H1 (cell line): ENCODE measurements at regions not wholly inside any gene's neighbourhood (a gene's known extent, or its start where the extent isn't known, plus 50 kb on each side); places are given as distances from the start of the nearest gene placed in this dataset.

Experiments
- CTCF ChIA-PET: fragments of 300-600 bp; sonication (Branson Sonifier 250); formaldehyde crosslinking; loops from one replicate; lab custom pipeline; 2021; ENCODE audit not compliant: partially characterized antibody; lab: Charles Lee
- POLR2A ChIA-PET: fragments of 300-600 bp; sonication (Branson Sonifier 250); formaldehyde crosslinking; loops from one replicate; lab custom pipeline; 2021; ENCODE audit warnings: inconsistent platforms; ENCODE audit not compliant: partially characterized antibody; lab: Charles Lee
- DNase-seq, 2 experiments: peaks; one replicate each; pipeline versions ENCODE4 v3.0.0 to v3.0.0-alpha.2; 2010 to 2022; ENCODE audit warnings: low spot score in 2 of 2, low read depth in 1 of 2, mixed read lengths in 1 of 2
- FAIRE-seq: peaks from 2 replicates; lab custom pipeline; 2011; peaks lifted over from hg19 to GRCh38; lab: Jason Lieb, UNC
- H2AFZ ChIP-seq: 2 replicates; pipeline ENCODE4 v1.8.1; 2012; ENCODE audit warnings: low read length, inconsistent platforms
- H2AK5ac ChIP-seq: 2 replicates; pipeline ENCODE4 v1.6.1; 2013; ENCODE audit warnings: low read depth, low read length
- H2BK120ac ChIP-seq: replicated peaks from 2 replicates; pipeline ENCODE3; 2013; ENCODE audit warnings: low read depth, low read length, inconsistent platforms
- H2BK12ac ChIP-seq: 2 replicates; pipeline ENCODE4 v1.6.1; 2013; ENCODE audit warnings: low read depth, low read length
- H2BK15ac ChIP-seq: 2 replicates; pipeline ENCODE4 v1.6.1; 2013; ENCODE audit warnings: low read length
- H2BK20ac ChIP-seq: 2 replicates; pipeline ENCODE4 v1.6.1; 2013; ENCODE audit warnings: low read length
- H2BK5ac ChIP-seq: 2 replicates; pipeline ENCODE4 v1.6.1; 2013; ENCODE audit warnings: low read depth, low read length
- H3K14ac ChIP-seq: 2 replicates; pipeline ENCODE4 v1.6.1; 2013; ENCODE audit warnings: inconsistent platforms; ENCODE audit not compliant: insufficient read length
- H3K18ac ChIP-seq: 2 replicates; pipeline ENCODE4 v1.6.1; 2013; ENCODE audit warnings: low read length; ENCODE audit errors: extremely low read depth
- H3K23ac ChIP-seq: 2 replicates; pipeline ENCODE4 v1.6.1; 2013; ENCODE audit warnings: inconsistent platforms; ENCODE audit not compliant: insufficient read length
- H3K23me2 ChIP-seq: 2 replicates; pipeline ENCODE4 v1.6.1; 2013; ENCODE audit warnings: low read depth, low read length
- H3K27ac ChIP-seq: 2 replicates; pipeline ENCODE4 v1.6.1; 2011; ENCODE audit warnings: low read depth, low read length, inconsistent platforms
- H3K27me3 ChIP-seq, 4 experiments: replicated peaks in 1 of 4; 1 replicate in 1 of 4; 2 replicates in 3 of 4; pipeline versions ENCODE4 v1.6.1 to v1.8.1; 2011 to 2013; ENCODE audit warnings: low read length in 3 of 4, mild to moderate bottlenecking in 3 of 4, inconsistent platforms in 2 of 4, mixed read lengths in 2 of 4, moderate library complexity in 1 of 4; ENCODE audit not compliant: control insufficient read depth in 3 of 4, insufficient read depth in 3 of 4; ENCODE audit errors: extremely low read depth in 1 of 4
- H3K36me3 ChIP-seq, 4 experiments: 2 replicates each; pipeline versions ENCODE4 v1.6.1 to v1.8.1; 2011 to 2013; ENCODE audit warnings: mild to moderate bottlenecking in 4 of 4, low read length in 3 of 4, moderate library complexity in 2 of 4, control low read depth in 1 of 4, inconsistent platforms in 1 of 4; ENCODE audit not compliant: insufficient read depth in 4 of 4, control insufficient read depth in 2 of 4
- H3K4ac ChIP-seq: replicated peaks from 2 replicates; pipeline ENCODE3; 2013; ENCODE audit warnings: low read length, low read depth, mixed read lengths, inconsistent platforms; ENCODE audit not compliant: insufficient read length
- H3K4me1 ChIP-seq, 4 experiments: replicated peaks in 1 of 4; 1 replicate in 1 of 4; 2 replicates in 3 of 4; pipeline versions ENCODE4 v1.6.1 to v1.8.1; 2011 to 2013; ENCODE audit warnings: low read length in 3 of 4, inconsistent platforms in 2 of 4, mixed read lengths in 1 of 4; ENCODE audit not compliant: insufficient read depth in 4 of 4, control insufficient read depth in 3 of 4
- H3K4me2 ChIP-seq, 2 experiments: 2 replicates each; pipeline versions ENCODE4 v1.6.1 to v1.8.1; 2011 to 2013; ENCODE audit warnings: low read depth in 2 of 2, low read length in 2 of 2, control low read depth in 1 of 2, inconsistent platforms in 1 of 2, mild to moderate bottlenecking in 1 of 2; ENCODE audit not compliant: insufficient read depth in 1 of 2
- H3K4me3 ChIP-seq, 4 experiments: fragments of 200-600, 300-600 bp in 1 of 4; sonication (generic), shearing (Covaris generic), sonication (Bioruptor Twin) in 1 of 4; 2 replicates each; pipeline versions ENCODE4 v1.5.1 to v1.8.1; 2011 to 2016; ENCODE audit warnings: low read length in 4 of 4, low read depth in 3 of 4, control low read depth in 2 of 4, inconsistent platforms in 2 of 4, mild to moderate bottlenecking in 2 of 4, mixed read lengths in 1 of 4, moderate library complexity in 1 of 4; ENCODE audit not compliant: insufficient read depth in 2 of 4; ENCODE audit errors: extremely low read depth in 1 of 4
- H3K56ac ChIP-seq: replicated peaks from 2 replicates; pipeline ENCODE3; 2013; ENCODE audit warnings: low read depth, mild to moderate bottlenecking, mixed read lengths, low read length, inconsistent platforms; ENCODE audit not compliant: insufficient read length
- H3K79me1 ChIP-seq: 2 replicates; pipeline ENCODE4 v1.6.1; 2013; ENCODE audit warnings: low read depth, low read length, control low read depth
- H3K79me2 ChIP-seq, 2 experiments: 2 replicates each; pipeline versions ENCODE4 v1.6.1 to v1.8.1; 2012 to 2013; ENCODE audit warnings: low read length in 2 of 2, mild to moderate bottlenecking in 2 of 2, inconsistent platforms in 1 of 2; ENCODE audit not compliant: insufficient read depth in 2 of 2, control insufficient read depth in 1 of 2
- H3K9ac ChIP-seq, 4 experiments: replicated peaks in 1 of 4; 1 replicate in 1 of 4; 2 replicates in 3 of 4; pipeline versions ENCODE4 v1.6.1 to v1.8.1; 2011 to 2013; ENCODE audit warnings: low read depth in 3 of 4, low read length in 3 of 4, control low read depth in 2 of 4, mild to moderate bottlenecking in 2 of 4, moderate library complexity in 2 of 4, inconsistent platforms in 1 of 4; ENCODE audit errors: extremely low read depth in 1 of 4
- H3K9me3 ChIP-seq, 2 experiments: 2 replicates each; pipeline versions ENCODE4 v1.6.1 to v1.8.1; 2012 to 2013; ENCODE audit warnings: mild to moderate bottlenecking in 2 of 2, moderate library complexity in 2 of 2, control low read depth in 1 of 2, inconsistent platforms in 1 of 2, low read depth in 1 of 2, low read length in 1 of 2, mixed read lengths in 1 of 2; ENCODE audit not compliant: insufficient read depth in 2 of 2
- H4K20me1 ChIP-seq, 2 experiments: replicated peaks in 1 of 2; 2 replicates each; pipeline versions ENCODE3 to v1.8.1; 2011 to 2013; ENCODE audit warnings: inconsistent platforms in 2 of 2, low read length in 2 of 2, mild to moderate bottlenecking in 1 of 2; ENCODE audit not compliant: insufficient read depth in 2 of 2, control insufficient read depth in 1 of 2
- H4K5ac ChIP-seq: 2 replicates; pipeline ENCODE4 v1.6.1; 2013; ENCODE audit warnings: low read length, low read depth, mixed read lengths, inconsistent platforms; ENCODE audit not compliant: insufficient read length
- H4K8ac ChIP-seq: 2 replicates; pipeline ENCODE4 v1.8.0; 2013; ENCODE audit warnings: mild to moderate bottlenecking, moderate library complexity, low read length, inconsistent platforms; ENCODE audit not compliant: insufficient read depth; ENCODE audit errors: extremely low read depth
- H4K91ac ChIP-seq: replicated peaks from 2 replicates; pipeline ENCODE3; 2013; ENCODE audit warnings: low read length, mixed read lengths, inconsistent platforms; ENCODE audit not compliant: insufficient read length
- CHD1 ChIP-seq: IDR thresholded peaks from 2 replicates; pipeline ENCODE4 v1.6.1; 2012; ENCODE audit warnings: low read depth, low read length, improper control_type of control experiment
- CHD2 ChIP-seq: IDR thresholded peaks from 2 replicates; pipeline ENCODE4 v1.6.1; 2012; ENCODE audit warnings: low read length, improper control_type of control experiment
- HDAC2 ChIP-seq, 2 experiments: fragments of 300-600 bp in 1 of 2; sonication (generic) in 1 of 2; IDR thresholded peaks; 2 replicates each; pipeline ENCODE4 v1.6.1; 2011 to 2012; ENCODE audit warnings: low read depth in 2 of 2, low read length in 2 of 2, mild to moderate bottlenecking in 2 of 2, moderate library complexity in 2 of 2, borderline replicate concordance in 1 of 2, inconsistent platforms in 1 of 2
- JUND ChIP-seq: IDR thresholded peaks from 2 replicates; pipeline ENCODE4 v1.6.1; 2011; ENCODE audit warnings: mild to moderate bottlenecking, improper control_type of control experiment, low read length
- KDM4A ChIP-seq: IDR thresholded peaks from one replicate; pipeline ENCODE4 v1.7.1; 2012; ENCODE audit warnings: low read depth, mild to moderate bottlenecking, moderate library complexity, low read length, inconsistent platforms; ENCODE audit not compliant: severe bottlenecking
- POU5F1 ChIP-seq: IDR thresholded peaks from 2 replicates; pipeline ENCODE4 v1.6.1; 2011; ENCODE audit warnings: low read depth, mild to moderate bottlenecking, low read length, moderate library complexity
- RBBP5 ChIP-seq: IDR thresholded peaks from 2 replicates; pipeline ENCODE4 v1.7.1; 2012; ENCODE audit warnings: low read depth, mild to moderate bottlenecking, inconsistent platforms, low read length, moderate library complexity, borderline replicate concordance
- RNF2 ChIP-seq: fragments of 200-900, 300-1000 bp; sonication (generic); IDR thresholded peaks from 2 replicates; pipeline ENCODE4 v1.7.1; 2016; ENCODE audit warnings: borderline replicate concordance, low read depth, mild to moderate bottlenecking, antibody characterized with exemption, low read length; ENCODE audit not compliant: poor library complexity, severe bottlenecking; ENCODE audit errors: missing control alignments
- SIX5 ChIP-seq: IDR thresholded peaks from 2 replicates; pipeline ENCODE4 v1.6.1; 2011; ENCODE audit warnings: mild to moderate bottlenecking, low read depth, low read length
- SP2 ChIP-seq: IDR thresholded peaks from 2 replicates; pipeline ENCODE4 v1.6.1; 2012; ENCODE audit warnings: mild to moderate bottlenecking, low read length, inconsistent platforms
- TAF7 ChIP-seq: optimal IDR thresholded peaks from 2 replicates; pipeline ENCODE3; 2011; ENCODE audit warnings: low read depth, mild to moderate bottlenecking, inconsistent platforms, low read length, moderate library complexity, borderline replicate concordance
- TEAD4 ChIP-seq: IDR thresholded peaks from 2 replicates; pipeline ENCODE4 v1.6.1; 2012; ENCODE audit warnings: low read depth, low read length, inconsistent platforms, mixed read lengths
- YY1 ChIP-seq: IDR thresholded peaks from 2 replicates; pipeline ENCODE4 v1.6.1; 2011; ENCODE audit warnings: low read depth, mild to moderate bottlenecking, low read length
- ZNF274 ChIP-seq: IDR thresholded peaks from 2 replicates; pipeline ENCODE4 v1.7.0; 2012; ENCODE audit warnings: low read length, borderline replicate concordance; ENCODE audit errors: extremely low read depth
- WGBS, 2 experiments: shearing (Covaris generic) in 1 of 2; methylation state at CpG; one replicate each; pipeline versions ENCODE4 v1.1.6 to v1.1.7; 2013 to 2015; ENCODE audit warnings: low lambda C conversion rate in 2 of 2, mixed read lengths in 2 of 2, inconsistent platforms in 1 of 2, low coverage in 1 of 2, missing lambda C conversion rate in 1 of 2; ENCODE audit not compliant: insufficient replicate concordance in 2 of 2, insufficient coverage in 1 of 2, insufficient read length in 1 of 2; ENCODE audit errors: extremely low coverage in 1 of 2, missing lambda C conversion rate in 1 of 2; 5-methylcytosine and 5-hydroxymethylcytosine counted together
- TF ChIP-seq, protein P1 (sequence below): IDR thresholded peaks from 2 replicates; pipeline ENCODE4 v1.6.1; 2011; ENCODE audit warnings: low read depth, mild to moderate bottlenecking, low read length; ENCODE audit not compliant: insufficient read depth

DNA sequence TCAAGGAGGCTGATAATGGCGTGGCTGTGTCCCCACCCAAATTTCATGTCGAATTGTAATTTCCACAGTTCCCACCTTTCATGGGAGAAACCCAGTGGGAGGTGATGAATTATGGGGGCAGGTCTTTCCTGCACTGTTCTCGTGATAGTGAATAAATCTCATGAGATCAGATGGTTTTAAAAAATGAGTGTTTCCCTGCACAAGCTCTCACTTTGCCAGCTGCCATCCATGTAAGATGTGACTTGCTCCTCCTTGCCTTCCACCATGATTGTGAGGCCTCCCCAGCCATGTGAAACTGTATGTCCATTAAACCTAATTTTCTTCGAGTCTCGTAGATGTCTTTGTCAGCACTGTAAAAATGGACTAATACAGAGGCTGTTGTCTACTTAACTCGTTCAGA lies 488.3 kb downstream of the SPRY1 start:
- no peak overlapping the region for H3K14ac ChIP-seq
- H2AK5ac ChIP-seq: no peak overlapping the region
- H2BK15ac ChIP-seq: no peak overlapping the region
- no peaks in the 10 kb centered on the region for H3K27me3 ChIP-seq
- H3K4me2 ChIP-seq: no peak overlapping the region
- H3K9ac ChIP-seq: no peak overlapping the region
- no peak overlapping the region for H3K56ac ChIP-seq
- FAIRE-seq (no peak), DNase-seq (no peak)
- H3K27ac ChIP-seq: no peak overlapping the region
- CTCF ChIA-PET: no interaction called here
- no peak overlapping the region for H2BK12ac ChIP-seq
- H3K4ac ChIP-seq: no peak overlapping the region
- no peak overlapping the region for H3K18ac ChIP-seq
- no peak overlapping the region for H2BK120ac ChIP-seq
- no peak overlapping the region for H4K5ac ChIP-seq
- no peaks in the 10 kb centered on the region for H3K79me1 ChIP-seq
- no peak overlapping the region for H4K91ac ChIP-seq
- POLR2A ChIA-PET: no interaction called here
- no peaks in the 10 kb centered on the region for H4K20me1 ChIP-seq
- H3K4me3 ChIP-seq: no peak overlapping the region
- no peak overlapping the region for H2BK5ac ChIP-seq
- WGBS, 2 experiments: 85% methylated on average over 6 of the region's 6 CpGs; no CpG with 5 or more reads in 1 of the 2 experiments
- peaks cover 6 to 10% of the 10 kb centered on the region in 2 experiments; a peak in 3 of 4 replicates for H3K9me3 ChIP-seq
- H3K36me3 ChIP-seq: no peaks in the 10 kb centered on the region
- no peak overlapping the region for H2AFZ ChIP-seq
- H2BK20ac ChIP-seq: no peak overlapping the region
- no peaks in the 10 kb centered on the region for H3K79me2 ChIP-seq
- no peaks in the 10 kb centered on the region; a peak in 3 of 7 replicates for H3K4me1 ChIP-seq
- no peaks in the 10 kb centered on the region for H3K23me2 ChIP-seq
- H4K8ac ChIP-seq: no peak overlapping the region
- H3K23ac ChIP-seq: no peak overlapping the region
- TF ChIP-seq, protein P1, sequence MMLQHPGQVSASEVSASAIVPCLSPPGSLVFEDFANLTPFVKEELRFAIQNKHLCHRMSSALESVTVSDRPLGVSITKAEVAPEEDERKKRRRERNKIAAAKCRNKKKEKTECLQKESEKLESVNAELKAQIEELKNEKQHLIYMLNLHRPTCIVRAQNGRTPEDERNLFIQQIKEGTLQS: no peak
- no peak for TF ChIP-seq SP2
- no peak for TF ChIP-seq CHD1
- TF ChIP-seq SIX5: no peak
- no peak for TF ChIP-seq HDAC2 (IDR thresholded peaks at IDR 0.05; ENCODE audit: borderline replicate concordance in 1 of 2, low read depth in 2 of 2, low read length in 2 of 2)
- no peak for TF ChIP-seq CHD2
- TF ChIP-seq ZNF274: no peak
- TF ChIP-seq YY1: no peak
- no peak for TF ChIP-seq TEAD4
- no peak for TF ChIP-seq RNF2
- no peak for TF ChIP-seq KDM4A
- no peak for TF ChIP-seq TAF7
- no peak for TF ChIP-seq JUND
- TF ChIP-seq POU5F1: no peak
- no peak for TF ChIP-seq RBBP5
